Mesendoderm (in vitro differentiated cells): ENCODE measurements at regions not wholly inside any gene's neighbourhood (a gene's known extent, or its start where the extent isn't known, plus 50 kb on each side); places are given as distances from the start of the nearest gene placed in this dataset.

Experiments used
- DNase-seq: peaks from one replicate; pipeline ENCODE4 v3.0.0; 2013
- H2AK5ac ChIP-seq: 2 replicates; pipeline ENCODE4 v1.6.1; 2013; ENCODE audit warnings: low read length, inconsistent platforms
- H2BK120ac ChIP-seq: 2 replicates; pipeline ENCODE4 v1.6.1; 2013; ENCODE audit warnings: low read depth, mild to moderate bottlenecking, low read length, moderate library complexity, mixed read lengths
- H2BK15ac ChIP-seq: replicated peaks from 2 replicates; pipeline ENCODE4 v1.6.1; 2013; ENCODE audit warnings: low read depth, mild to moderate bottlenecking, moderate library complexity
- H2BK5ac ChIP-seq: 2 replicates; pipeline ENCODE4 v1.6.1; 2013; ENCODE audit warnings: low read length, inconsistent platforms
- H3K18ac ChIP-seq: 2 replicates; pipeline ENCODE4 v1.6.1; 2013; ENCODE audit warnings: mild to moderate bottlenecking, low read length, mixed read lengths
- H3K23ac ChIP-seq: one replicate; pipeline ENCODE4 v1.6.1; 2013; ENCODE audit warnings: low read length
- H3K27ac ChIP-seq: 2 replicates; pipeline ENCODE4 v1.5.1; 2013; ENCODE audit warnings: low read depth, mild to moderate bottlenecking, inconsistent platforms, low read length, moderate library complexity
- H3K27me3 ChIP-seq: 2 replicates; pipeline ENCODE4 v1.6.1; 2013; ENCODE audit warnings: low read length, control low read depth, mild to moderate bottlenecking, inconsistent platforms; ENCODE audit not compliant: insufficient read depth, poor library complexity
- H3K36me3 ChIP-seq: 2 replicates; pipeline ENCODE4 v1.6.1; 2013; ENCODE audit warnings: low read length, inconsistent platforms; ENCODE audit not compliant: control insufficient read depth, insufficient read depth
- H3K4ac ChIP-seq: one replicate; pipeline ENCODE4 v1.6.1; 2013; ENCODE audit warnings: low read depth, mild to moderate bottlenecking, low read length, moderate library complexity
- H3K4me1 ChIP-seq: 2 replicates; pipeline ENCODE4 v1.6.1; 2013; ENCODE audit warnings: low read depth, low read length, inconsistent platforms; ENCODE audit not compliant: control insufficient read depth
- H3K4me2 ChIP-seq: 2 replicates; pipeline ENCODE4 v1.6.1; 2013; ENCODE audit warnings: low read length
- H3K4me3 ChIP-seq: 2 replicates; pipeline ENCODE4 v1.5.1; 2013; ENCODE audit warnings: mild to moderate bottlenecking, low read length
- H3K56ac ChIP-seq: one replicate; pipeline ENCODE4 v1.6.1; 2013; ENCODE audit warnings: low read length
- H3K79me1 ChIP-seq: 2 replicates; pipeline ENCODE4 v1.6.1; 2013; ENCODE audit warnings: low read length, inconsistent platforms
- H3K79me2 ChIP-seq: 2 replicates; pipeline ENCODE4 v1.6.1; 2013; ENCODE audit warnings: mild to moderate bottlenecking, low read length; ENCODE audit not compliant: control insufficient read depth, insufficient read depth
- H3K9ac ChIP-seq: 2 replicates; pipeline ENCODE4 v1.6.1; 2013; ENCODE audit warnings: low read length, inconsistent platforms
- H4K5ac ChIP-seq: one replicate; pipeline ENCODE4 v1.6.1; 2013; ENCODE audit warnings: low read length
- H4K8ac ChIP-seq: one replicate; pipeline ENCODE4 v1.6.1; 2013; ENCODE audit warnings: low read depth, mild to moderate bottlenecking, control low read depth, low read length, moderate library complexity
- WGBS: extraction: QIAGEN DNeasy Blood & Tissue Kit; methylation state at CpG from one replicate; pipeline ENCODE4 v1.1.7; 2013; ENCODE audit warnings: low lambda C conversion rate, missing lambda C conversion rate; ENCODE audit not compliant: insufficient coverage; ENCODE audit errors: extremely low coverage; 5-methylcytosine and 5-hydroxymethylcytosine counted together

DNA sequence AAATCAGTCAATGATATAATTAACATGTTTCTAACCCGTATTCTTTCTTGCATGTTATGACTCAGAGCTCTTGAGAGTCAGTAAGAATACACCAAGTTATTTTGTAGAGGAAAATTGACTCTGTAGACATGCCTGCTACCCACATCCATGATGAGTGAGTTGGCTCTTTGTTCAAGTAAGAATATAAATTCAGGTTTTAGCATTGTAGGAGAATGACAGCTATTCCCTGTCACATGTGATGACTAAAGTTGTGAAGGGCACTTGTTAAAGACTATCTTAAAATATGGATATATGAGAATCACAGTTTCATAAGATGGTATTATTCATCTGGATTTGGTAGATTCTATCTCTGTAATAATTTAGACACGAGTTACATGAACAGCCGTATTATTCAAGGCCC, 209.1 kb downstream of the CCDC59 start:
- no peak overlapping the region for H3K56ac ChIP-seq
- no CpG with 5 or more reads among the region's 3 CpGs for WGBS

DNA sequence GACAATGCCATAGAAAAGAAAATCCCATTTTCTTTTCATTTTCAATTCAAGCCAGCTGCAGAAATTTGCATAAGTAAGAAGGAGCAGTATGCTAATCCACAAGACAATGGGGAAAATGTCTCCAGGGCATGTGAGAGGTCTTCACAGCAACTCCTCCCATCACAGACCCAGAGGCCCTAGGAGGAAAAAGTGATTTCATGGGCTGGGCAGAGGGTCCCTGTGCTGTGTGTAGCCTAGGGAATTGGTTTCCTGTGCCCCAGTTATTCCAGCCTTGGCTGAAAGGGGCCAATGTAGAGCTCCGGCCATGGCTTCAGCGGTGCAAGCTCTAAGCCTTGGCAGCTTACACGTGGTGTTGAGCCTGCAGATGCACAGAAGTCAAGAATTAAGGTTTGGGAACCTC, 211.4 kb downstream of the CCDC59 start:
- Histone ChIP-seq H3K27ac (no peak overlapping the region), H3K79me2 (no peaks in the 10 kb centered on the region), H3K56ac (no peak overlapping the region), H3K36me3 (no peaks in the 10 kb centered on the region), H4K8ac (no peak overlapping the region), H3K4me1 (no peaks in the 10 kb centered on the region), H4K5ac (no peak overlapping the region), H3K27me3 (no peaks in the 10 kb centered on the region), H3K4ac (no peak overlapping the region), H2AK5ac (no peak overlapping the region), H2BK120ac (no peak overlapping the region), H3K4me2 (no peak overlapping the region), H3K23ac (no peak overlapping the region), H3K79me1 (no peaks in the 10 kb centered on the region), H2BK15ac (no peak overlapping the region), H2BK5ac (no peak overlapping the region), H3K4me3 (no peak overlapping the region), H3K18ac (no peak overlapping the region), H3K9ac (no peak overlapping the region)
- WGBS, result no CpG with 5 or more reads among the region's 3 CpGs
- peak; percentile 46 for DNase-seq

More for the DNA sequence above, 209.1 kb downstream of the CCDC59 start:
- H2AK5ac ChIP-seq, result no peak overlapping the region
- H3K23ac ChIP-seq, result no peak overlapping the region
- no peaks in the 10 kb centered on the region for H3K36me3 ChIP-seq
- no peak overlapping the region for H3K4me2 ChIP-seq
- H2BK15ac ChIP-seq, result no peak overlapping the region
- H3K4me1 ChIP-seq, result no peaks in the 10 kb centered on the region
- no peak overlapping the region for H2BK120ac ChIP-seq
- no peak overlapping the region for H3K9ac ChIP-seq
- H3K79me2 ChIP-seq, result no peaks in the 10 kb centered on the region
- H3K18ac ChIP-seq, result no peak overlapping the region
- no peaks in the 10 kb centered on the region for H3K27me3 ChIP-seq
- no peaks in the 10 kb centered on the region for H3K79me1 ChIP-seq
- no peak overlapping the region for H4K8ac ChIP-seq
- no peak overlapping the region for H3K4ac ChIP-seq
- H2BK5ac ChIP-seq, result no peak overlapping the region
- H3K27ac ChIP-seq, result no peak overlapping the region
- no peak overlapping the region for H3K4me3 ChIP-seq
- no peak overlapping the region for H4K5ac ChIP-seq
- no peak for DNase-seq

DNA sequence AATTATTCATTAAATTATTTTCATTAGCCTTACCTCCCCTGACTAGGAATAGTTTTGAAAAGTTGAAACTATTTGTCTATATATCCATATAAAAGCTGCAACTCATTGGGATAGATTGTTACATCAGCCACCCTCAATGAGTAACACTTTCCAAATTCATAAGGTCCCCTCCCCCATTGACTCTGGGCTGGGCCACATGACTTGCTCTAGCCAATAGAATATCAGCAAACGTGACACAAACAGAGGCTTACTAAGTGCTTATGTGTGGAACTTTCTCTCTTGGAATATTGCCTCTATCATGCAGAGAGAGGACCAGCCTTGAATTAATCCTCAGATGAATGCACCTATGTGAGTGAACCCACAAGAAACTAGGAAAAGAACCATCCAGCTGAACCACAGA, 213.7 kb downstream of the CCDC59 start:
- no peak overlapping the region for H3K27ac ChIP-seq
- H2AK5ac ChIP-seq, result no peak overlapping the region
- WGBS, result no CpG with 5 or more reads among the region's 1 CpG
- no peak overlapping the region for H3K9ac ChIP-seq
- no peak overlapping the region for H3K18ac ChIP-seq
- H2BK120ac ChIP-seq, result no peak overlapping the region
- no peak overlapping the region for H2BK5ac ChIP-seq
- H3K4me2 ChIP-seq, result no peak overlapping the region
- H4K8ac ChIP-seq, result no peak overlapping the region
- H3K36me3 ChIP-seq, result no peaks in the 10 kb centered on the region
- no peak overlapping the region for H3K4me3 ChIP-seq
- peak; percentile 18 for DNase-seq
- no peak overlapping the region for H4K5ac ChIP-seq
- no peaks in the 10 kb centered on the region for H3K79me1 ChIP-seq
- H3K27me3 ChIP-seq, result no peaks in the 10 kb centered on the region
- H3K56ac ChIP-seq, result no peak overlapping the region
- H3K23ac ChIP-seq, result no peak overlapping the region
- no peak overlapping the region for H2BK15ac ChIP-seq
- H3K79me2 ChIP-seq, result no peaks in the 10 kb centered on the region
- no peaks in the 10 kb centered on the region for H3K4me1 ChIP-seq
- no peak overlapping the region for H3K4ac ChIP-seq

DNA sequence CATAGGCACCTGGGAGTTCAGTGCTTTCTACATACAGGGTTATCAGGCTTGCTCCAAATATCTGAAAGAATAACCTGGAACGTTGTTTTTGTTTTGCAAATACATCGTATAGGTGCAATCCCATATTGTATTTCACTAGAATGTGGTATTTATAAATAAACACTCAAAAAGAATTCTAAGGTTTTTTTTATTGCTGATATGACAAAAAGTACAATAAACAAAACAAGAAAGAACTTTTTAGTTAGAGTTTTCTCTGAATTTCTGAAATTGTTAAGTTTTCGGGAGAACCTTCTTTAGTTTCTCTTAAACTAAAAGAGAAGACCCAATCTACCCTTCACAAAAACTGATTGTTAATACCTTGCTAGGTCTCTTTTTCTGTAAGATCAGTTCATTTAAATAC, 225.8 kb downstream of the CCDC59 start:
- Histone ChIP-seq H2AK5ac (no peak overlapping the region), H4K8ac (no peak overlapping the region), H3K18ac (no peak overlapping the region), H3K79me1 (no peaks in the 10 kb centered on the region), H3K4me1 (no peaks in the 10 kb centered on the region), H3K27ac (no peak overlapping the region), H3K23ac (no peak overlapping the region), H3K56ac (no peak overlapping the region), H3K27me3 (no peaks in the 10 kb centered on the region), H4K5ac (no peak overlapping the region), H3K4me3 (no peak overlapping the region), H3K9ac (no peak overlapping the region), H2BK5ac (no peak overlapping the region), H3K79me2 (no peaks in the 10 kb centered on the region), H3K36me3 (no peaks in the 10 kb centered on the region), H3K4me2 (no peak overlapping the region), H2BK120ac (no peak overlapping the region), H2BK15ac (no peak overlapping the region), H3K4ac (no peak overlapping the region)
- WGBS, result no CpG with 5 or more reads among the region's 3 CpGs
- no peak for DNase-seq

GRCh38 chr12:82130762-82131161, 227.4 kb downstream of the CCDC59 start:
- no peak overlapping the region for H3K4ac ChIP-seq
- no peak overlapping the region for H3K23ac ChIP-seq
- H3K79me1 ChIP-seq, result no peaks in the 10 kb centered on the region
- H3K4me1 ChIP-seq, result no peaks in the 10 kb centered on the region
- H2BK15ac ChIP-seq, result no peak overlapping the region
- H2BK5ac ChIP-seq, result no peak overlapping the region
- no peak for DNase-seq
- H2BK120ac ChIP-seq, result no peak overlapping the region
- H4K5ac ChIP-seq, result no peak overlapping the region
- H3K4me3 ChIP-seq, result no peak overlapping the region
- H3K27me3 ChIP-seq, result no peaks in the 10 kb centered on the region
- no peaks in the 10 kb centered on the region for H3K79me2 ChIP-seq
- H3K18ac ChIP-seq, result no peak overlapping the region
- H2AK5ac ChIP-seq, result no peak overlapping the region
- H3K4me2 ChIP-seq, result no peak overlapping the region
- H3K56ac ChIP-seq, result no peak overlapping the region
- H3K27ac ChIP-seq, result no peak overlapping the region
- H3K36me3 ChIP-seq, result no peaks in the 10 kb centered on the region
- H4K8ac ChIP-seq, result no peak overlapping the region
- no peak overlapping the region for H3K9ac ChIP-seq

DNA sequence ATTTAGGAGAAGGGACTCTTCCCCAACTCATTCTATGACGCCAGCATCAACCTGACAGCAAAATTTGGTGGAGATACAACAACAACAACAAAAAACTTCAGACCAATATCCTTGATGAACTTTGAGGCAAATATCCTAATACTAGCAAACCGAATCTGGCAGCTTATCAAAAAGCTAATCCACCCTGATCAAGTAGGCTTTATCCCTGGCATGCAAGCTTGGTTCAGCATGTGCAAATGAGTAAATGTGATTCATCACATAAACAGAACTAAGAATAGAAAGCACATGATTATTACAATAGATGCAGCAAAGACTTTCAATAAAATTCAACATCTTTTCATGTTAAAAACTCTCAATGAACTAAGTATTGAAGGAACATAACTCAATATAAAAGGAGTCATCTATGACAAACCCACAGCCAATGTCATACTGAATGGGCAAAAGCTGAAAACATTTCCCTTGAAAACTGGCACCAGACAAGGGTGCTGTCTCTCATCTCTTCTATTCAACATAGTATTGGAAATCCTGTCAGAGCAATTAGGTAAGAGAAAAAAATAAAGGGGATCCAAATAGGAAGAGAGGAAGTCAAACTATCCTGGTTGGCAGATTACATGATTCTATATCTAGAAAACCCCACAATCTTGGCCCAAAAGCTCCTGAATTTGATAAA, 233.3 kb downstream of the CCDC59 start:
- no peak for DNase-seq
- Histone ChIP-seq H3K79me1 (no peaks in the 10 kb centered on the region), H4K8ac (no peak overlapping the region), H2BK120ac (no peak overlapping the region), H3K36me3 (no peaks in the 10 kb centered on the region), H3K56ac (no peak overlapping the region), H3K27me3 (no peaks in the 10 kb centered on the region), H3K27ac (no peak overlapping the region), H2BK15ac (no peak overlapping the region), H4K5ac (no peak overlapping the region), H3K18ac (no peak overlapping the region), H2AK5ac (no peak overlapping the region), H3K4ac (no peak overlapping the region), H3K4me2 (no peak overlapping the region), H3K79me2 (no peaks in the 10 kb centered on the region), H3K23ac (no peak overlapping the region), H3K9ac (no peak overlapping the region), H3K4me1 (no peaks in the 10 kb centered on the region), H3K4me3 (no peak overlapping the region), H2BK5ac (no peak overlapping the region)
- no CpG with 5 or more reads among the region's 2 CpGs for WGBS
